ENCODE measurements at regions not wholly inside any gene's neighbourhood (a gene's known extent, or its start where the extent isn't known, plus 50 kb on each side); places are given as distances from the start of the nearest gene placed in this dataset.

- Histone ChIP-seq H3K9me3 (ENCODE audit: severe bottlenecking) (no peaks in the 10 kb centered on the region), H3K27ac (ENCODE audit: poor library complexity, severe bottlenecking) (no peak overlapping the region), H3K36me3 (ENCODE audit: low read depth) (no peaks in the 10 kb centered on the region), H3K27me3 (ENCODE audit: insufficient read depth, poor library complexity, severe bottlenecking) (peaks cover 6% of the 10 kb centered on the region), H3K4me3 (ENCODE audit: severe bottlenecking) (no peak overlapping the region), H3K4me1 (ENCODE audit: insufficient read depth, poor library complexity, severe bottlenecking) (no peaks in the 10 kb centered on the region)
- no peak for ATAC-seq (ENCODE audit: low read depth)
- DNase-seq (ENCODE audit: low spot score), result no peak
- no peak for TF ChIP-seq CTCF (IDR thresholded peaks at IDR 0.05; ENCODE audit: poor library complexity, severe bottlenecking)
Measured at GRCh38 chr5:174436750-174437149, 287.6 kb upstream of the MSX2 start.

DNA sequence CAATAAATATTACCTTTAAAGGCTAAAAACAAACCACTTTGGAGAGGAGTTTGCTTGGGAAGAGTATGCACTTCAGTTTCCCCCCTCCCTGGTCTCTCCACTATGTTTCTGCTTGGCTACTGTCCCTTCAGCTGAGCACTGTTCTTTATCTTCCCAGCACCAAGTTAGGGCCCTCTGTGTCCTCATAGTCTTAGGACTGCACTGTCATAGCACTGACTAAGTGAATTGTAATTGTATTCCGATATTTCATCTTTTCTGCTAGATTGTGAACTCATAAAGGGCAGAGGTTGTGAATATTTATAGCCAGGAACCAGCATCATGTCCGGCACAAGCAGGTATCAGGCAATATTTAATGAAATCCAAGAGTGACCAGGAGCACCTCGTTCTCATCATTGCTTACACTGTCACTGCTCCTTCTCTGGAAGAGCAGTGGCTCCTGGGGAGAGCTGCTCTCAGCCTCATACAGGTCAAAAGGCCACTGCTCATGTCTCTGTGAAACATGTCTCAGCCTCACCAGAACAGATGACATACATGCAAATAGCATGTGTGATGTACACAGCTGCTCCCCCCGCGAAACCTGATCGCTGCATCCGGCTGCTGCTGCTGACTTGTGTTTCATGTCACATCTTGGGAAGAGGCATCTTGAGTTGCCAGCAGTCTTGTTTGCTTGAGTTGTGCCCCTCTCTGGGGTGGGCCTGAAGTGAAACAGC, 279.7 kb upstream of the MSX2 start:
- ATAC-seq (ENCODE audit: low read depth) (no peak), DNase-seq (ENCODE audit: low spot score) (no peak)
- no peak overlapping the region for H3K4me3 ChIP-seq (ENCODE audit: severe bottlenecking)
- H3K36me3 ChIP-seq (ENCODE audit: low read depth), result no peaks in the 10 kb centered on the region
- no peak for TF ChIP-seq CTCF (IDR thresholded peaks at IDR 0.05; ENCODE audit: poor library complexity, severe bottlenecking)
- no peaks in the 10 kb centered on the region for H3K4me1 ChIP-seq (ENCODE audit: insufficient read depth, poor library complexity, severe bottlenecking)
- no peak overlapping the region for H3K27ac ChIP-seq (ENCODE audit: poor library complexity, severe bottlenecking)
- no peaks in the 10 kb centered on the region for H3K27me3 ChIP-seq (ENCODE audit: insufficient read depth, poor library complexity, severe bottlenecking)
- no peaks in the 10 kb centered on the region for H3K9me3 ChIP-seq (ENCODE audit: severe bottlenecking)

DNA sequence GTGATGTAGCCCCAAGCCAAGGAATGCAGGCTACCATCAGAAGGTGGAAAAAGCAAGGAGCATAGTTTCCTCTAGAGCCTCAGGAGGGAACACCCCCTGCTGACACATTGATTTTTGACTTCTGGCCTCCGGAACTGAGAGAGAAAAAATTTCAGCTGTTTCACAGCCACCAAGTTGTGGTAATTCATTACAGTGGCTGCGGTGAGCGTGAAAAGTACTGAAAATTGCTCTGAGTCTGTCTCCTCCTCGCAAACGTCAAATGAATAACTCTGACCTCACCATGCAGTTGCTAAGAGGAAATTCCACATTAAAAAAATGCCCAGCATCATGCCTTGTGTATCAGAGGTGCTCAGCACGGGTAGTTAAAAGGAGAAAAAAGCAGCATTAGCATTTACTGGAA, 277.9 kb upstream of the MSX2 start:
- no peaks in the 10 kb centered on the region for H3K9me3 ChIP-seq (ENCODE audit: severe bottlenecking)
- ATAC-seq (ENCODE audit: low read depth), result no peak
- no peak for TF ChIP-seq CTCF (IDR thresholded peaks at IDR 0.05; ENCODE audit: poor library complexity, severe bottlenecking)
- no peak overlapping the region for H3K27ac ChIP-seq (ENCODE audit: poor library complexity, severe bottlenecking)
- H3K4me1 ChIP-seq (ENCODE audit: insufficient read depth, poor library complexity, severe bottlenecking), result no peaks in the 10 kb centered on the region
- peaks cover 5% of the 10 kb centered on the region for H3K27me3 ChIP-seq (ENCODE audit: insufficient read depth, poor library complexity, severe bottlenecking)
- H3K36me3 ChIP-seq (ENCODE audit: low read depth), result no peaks in the 10 kb centered on the region
- DNase-seq (ENCODE audit: low spot score), result no peak
- H3K4me3 ChIP-seq (ENCODE audit: severe bottlenecking), result no peak overlapping the region

- Histone ChIP-seq H3K27me3 (ENCODE audit: insufficient read depth, poor library complexity, severe bottlenecking) (peaks cover 5% of the 10 kb centered on the region), H3K4me1 (ENCODE audit: insufficient read depth, poor library complexity, severe bottlenecking) (no peaks in the 10 kb centered on the region), H3K4me3 (ENCODE audit: severe bottlenecking) (no peak overlapping the region), H3K36me3 (ENCODE audit: low read depth) (no peaks in the 10 kb centered on the region), H3K9me3 (ENCODE audit: severe bottlenecking) (no peaks in the 10 kb centered on the region), H3K27ac (ENCODE audit: poor library complexity, severe bottlenecking) (no peak overlapping the region)
- DNase-seq (ENCODE audit: low spot score) (no peak), ATAC-seq (ENCODE audit: low read depth) (no peak)
- no peak for TF ChIP-seq CTCF (IDR thresholded peaks at IDR 0.05; ENCODE audit: poor library complexity, severe bottlenecking)
Measured at GRCh38 chr5:174446988-174447387, 277.4 kb upstream of the MSX2 start.

DNA sequence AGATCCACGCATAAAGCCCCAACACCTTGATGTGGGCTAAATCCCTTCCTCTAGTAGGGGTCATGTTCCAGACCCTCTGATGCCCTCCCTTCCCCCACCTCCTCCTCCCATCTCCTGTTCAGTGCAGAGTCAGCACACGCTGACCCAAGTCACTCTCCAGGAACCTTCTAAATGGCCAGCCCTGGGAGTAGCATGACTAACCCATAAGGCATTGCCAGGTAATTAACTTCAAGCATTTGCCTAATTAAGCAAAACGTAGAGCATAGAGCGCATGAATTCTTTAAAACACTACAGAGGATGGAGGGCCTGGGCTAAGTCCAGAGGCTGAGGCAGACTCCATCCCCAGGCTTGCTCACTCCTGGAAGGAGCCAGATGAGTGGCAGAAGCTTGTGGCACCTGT, 276.3 kb upstream of the MSX2 start:
- ATAC-seq (ENCODE audit: low read depth), result no peak

More for the DNA sequence above, 276.3 kb upstream of the MSX2 start:
- H3K4me3 ChIP-seq (ENCODE audit: severe bottlenecking), result no peak overlapping the region
- H3K27ac ChIP-seq (ENCODE audit: poor library complexity, severe bottlenecking), result no peak overlapping the region
- H3K9me3 ChIP-seq (ENCODE audit: severe bottlenecking), result no peaks in the 10 kb centered on the region
- H3K27me3 ChIP-seq (ENCODE audit: insufficient read depth, poor library complexity, severe bottlenecking), result peaks cover 5% of the 10 kb centered on the region
- DNase-seq (ENCODE audit: low spot score), result no peak
- H3K36me3 ChIP-seq (ENCODE audit: low read depth), result no peaks in the 10 kb centered on the region
- no peaks in the 10 kb centered on the region for H3K4me1 ChIP-seq (ENCODE audit: insufficient read depth, poor library complexity, severe bottlenecking)
- TF ChIP-seq CTCF (IDR thresholded peaks at IDR 0.05; ENCODE audit: poor library complexity, severe bottlenecking), result no peak

Measured in RWPE2 (cell line).